ENCODE measurements at regions not wholly inside any gene's neighbourhood (a gene's known extent, or its start where the extent isn't known, plus 50 kb on each side); places are given as distances from the start of the nearest gene placed in this dataset.
"Not testable (repeated sequence)": the region's sequence is repeated elsewhere in the genome, so short reads cannot be mapped to it uniquely, and the experiment has no call there.

DNA sequence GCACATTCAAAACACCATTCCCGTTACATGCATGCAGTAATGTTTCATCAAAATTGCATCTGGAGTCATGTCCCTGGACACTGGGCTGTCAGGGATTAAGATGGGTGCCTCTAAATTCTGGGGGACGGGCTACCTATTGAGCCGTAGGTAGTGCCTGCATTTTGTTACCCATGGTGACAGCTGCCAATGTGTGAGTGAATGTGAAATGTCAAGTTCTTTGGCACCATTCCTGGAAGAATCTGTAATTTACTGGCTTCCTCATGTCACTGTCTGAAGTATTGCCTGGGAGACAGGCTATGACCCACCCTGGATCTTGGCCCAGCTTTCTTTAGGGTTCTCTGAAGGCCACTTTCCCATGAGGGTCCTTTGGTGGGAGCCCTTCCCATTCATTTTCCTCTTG, 266.1 kb downstream of the TSHZ3 start:
- no peak for DNase-seq

DNA sequence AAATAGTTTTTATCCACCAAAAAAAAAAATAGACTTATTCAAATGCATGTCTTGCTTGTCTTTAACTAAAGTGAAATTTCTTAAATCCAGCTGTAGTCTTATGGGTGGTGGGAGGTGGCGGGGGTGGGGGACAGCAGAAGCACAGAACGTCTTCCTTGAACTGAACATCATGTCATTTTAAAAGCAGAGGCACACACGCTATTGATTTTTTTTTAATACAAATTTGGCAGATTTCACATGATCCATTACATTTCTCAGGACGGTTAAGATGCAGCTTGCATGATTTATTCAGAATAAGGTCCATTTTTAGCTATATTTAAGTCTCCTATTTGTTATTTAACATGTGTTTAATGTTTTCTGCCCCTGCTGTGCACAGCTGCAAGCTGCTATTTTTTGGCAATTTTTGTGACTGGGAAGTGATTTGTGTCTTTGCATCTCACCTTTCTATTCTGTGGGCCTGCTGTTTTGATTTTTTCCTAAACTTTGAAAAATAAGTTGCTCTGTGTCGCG, 274.0 kb downstream of the TSHZ3 start:
- no peak for DNase-seq

DNA sequence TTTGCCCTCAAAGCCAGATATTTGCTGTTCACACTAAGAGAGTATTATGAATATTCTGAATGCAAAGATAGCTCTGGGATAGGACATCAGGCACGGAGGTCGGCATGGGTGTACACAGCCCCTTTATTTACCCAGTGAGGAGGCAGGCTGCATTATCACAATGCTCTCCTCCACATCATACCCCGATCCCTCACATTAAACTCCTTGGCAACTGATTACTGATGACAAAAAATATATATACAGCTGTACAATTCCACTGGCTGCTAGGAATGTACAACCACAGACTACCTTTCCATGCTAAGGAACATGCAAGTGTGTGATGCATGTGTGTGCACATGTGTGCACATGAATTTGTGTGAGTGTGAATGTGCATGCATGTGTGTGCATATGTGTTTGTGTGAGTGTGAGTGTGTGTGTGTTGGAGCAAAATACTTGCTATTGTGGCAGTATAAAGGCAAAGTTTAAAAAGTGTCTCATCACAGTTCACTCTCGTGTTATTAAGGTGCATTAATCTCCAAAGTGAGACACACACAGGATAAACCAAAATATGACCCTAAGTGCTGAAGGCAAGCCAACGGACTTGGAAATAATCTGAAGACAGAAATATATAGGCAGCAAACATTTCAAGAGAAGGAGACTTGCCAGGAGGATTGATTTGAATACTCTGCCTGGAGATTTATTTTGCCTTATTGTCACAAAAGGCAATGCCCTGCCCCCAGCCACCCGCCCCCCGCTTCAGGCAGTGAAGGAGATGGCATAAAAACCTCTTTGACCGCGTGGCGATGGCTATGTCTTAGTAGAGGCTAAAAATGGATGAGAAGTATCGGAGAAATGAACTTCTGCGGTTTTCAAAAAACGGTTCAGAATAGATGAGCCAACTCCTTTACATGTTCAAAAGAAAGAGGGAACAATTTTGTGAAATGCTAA, 274.8 kb downstream of the TSHZ3 start:
- DNase-seq = no peak

DNA sequence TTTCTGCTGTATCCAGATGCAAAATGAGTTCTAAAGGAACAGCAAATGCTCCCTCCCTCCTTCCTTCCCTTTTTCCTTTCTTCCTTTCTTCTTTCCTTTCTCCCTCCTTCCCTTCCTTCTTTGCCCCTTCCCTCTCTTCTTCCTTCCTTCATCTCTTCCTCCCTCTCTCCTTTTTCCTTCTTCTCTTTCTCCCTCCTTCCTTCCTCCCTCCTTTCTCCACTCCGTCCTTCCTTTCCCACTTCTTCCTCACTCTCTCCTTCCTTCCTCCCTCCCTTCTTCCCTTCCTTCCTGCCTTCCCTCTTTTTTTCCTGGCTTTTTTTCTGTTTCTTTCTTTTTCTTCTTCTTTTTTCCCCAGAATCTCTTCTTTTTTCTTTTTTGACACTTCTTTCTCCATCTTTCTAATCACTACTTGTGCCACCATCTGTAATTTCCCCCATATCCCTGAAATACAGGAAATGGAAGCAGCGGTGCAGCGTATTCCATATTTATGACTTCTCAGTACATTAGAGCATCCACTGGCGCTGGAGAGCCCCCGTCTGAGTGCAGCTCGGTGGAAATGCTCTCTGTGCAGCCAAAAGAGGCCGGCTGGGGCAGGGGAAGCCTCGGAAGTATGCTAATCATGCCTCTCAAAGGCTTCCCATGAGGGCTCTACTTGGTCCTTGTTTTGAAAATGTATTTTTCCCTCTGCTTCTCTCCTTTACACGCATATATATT, 275.6 kb downstream of the TSHZ3 start:
- DNase-seq = no peak

DNA sequence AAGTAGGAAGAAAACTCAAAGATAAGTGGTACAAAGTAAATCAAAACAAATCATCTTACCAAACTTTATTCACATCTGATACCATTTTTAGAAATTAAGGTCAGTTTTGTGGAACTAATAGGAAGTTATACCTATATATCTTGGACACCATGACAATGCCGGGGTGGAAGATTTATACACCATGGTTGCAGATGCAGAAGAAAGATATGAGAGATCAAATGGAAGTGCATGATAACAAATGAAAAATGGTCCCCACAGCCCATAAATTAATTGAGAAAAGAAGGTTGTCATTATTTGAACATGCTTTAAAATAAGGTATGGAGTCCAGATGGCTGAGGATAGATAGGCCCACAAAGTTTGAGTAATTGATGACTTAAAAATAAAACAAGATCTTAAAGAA, 276.8 kb downstream of the TSHZ3 start:
- no peak for DNase-seq

DNA sequence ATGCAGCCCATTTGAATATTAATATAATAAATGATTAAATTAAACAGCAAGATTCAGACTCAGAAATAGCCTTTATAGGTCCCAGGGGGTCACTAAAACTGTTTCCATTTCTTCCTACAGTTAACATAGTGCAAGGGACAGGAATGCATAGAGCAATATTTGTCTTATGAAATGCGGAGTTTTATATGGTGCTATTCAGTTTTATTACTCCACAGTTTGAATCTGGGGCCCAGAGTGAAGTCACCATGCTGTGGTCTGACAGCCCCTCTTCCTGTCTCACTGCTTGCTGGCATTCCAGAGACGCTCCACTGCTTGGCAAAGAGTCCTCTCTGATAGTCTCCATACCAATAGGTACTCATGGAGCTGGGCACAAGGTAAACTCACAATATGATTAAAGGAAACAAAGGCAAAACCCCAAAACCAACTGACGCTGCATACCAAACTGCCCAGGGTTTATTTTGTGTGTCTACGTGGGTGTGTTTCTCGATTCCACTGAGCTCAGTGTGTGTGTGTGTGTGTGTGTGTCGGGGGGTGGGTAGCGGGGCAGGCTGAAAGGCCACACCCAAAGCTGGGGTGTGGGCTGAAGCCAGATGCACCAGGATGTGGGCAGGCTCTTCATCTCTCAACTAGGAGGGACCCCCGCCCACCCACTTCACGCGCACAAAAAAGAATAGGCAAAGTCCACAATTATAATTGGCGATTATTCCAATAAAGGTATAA, 277.9 kb downstream of the TSHZ3 start:
- DNase-seq = no peak

DNA sequence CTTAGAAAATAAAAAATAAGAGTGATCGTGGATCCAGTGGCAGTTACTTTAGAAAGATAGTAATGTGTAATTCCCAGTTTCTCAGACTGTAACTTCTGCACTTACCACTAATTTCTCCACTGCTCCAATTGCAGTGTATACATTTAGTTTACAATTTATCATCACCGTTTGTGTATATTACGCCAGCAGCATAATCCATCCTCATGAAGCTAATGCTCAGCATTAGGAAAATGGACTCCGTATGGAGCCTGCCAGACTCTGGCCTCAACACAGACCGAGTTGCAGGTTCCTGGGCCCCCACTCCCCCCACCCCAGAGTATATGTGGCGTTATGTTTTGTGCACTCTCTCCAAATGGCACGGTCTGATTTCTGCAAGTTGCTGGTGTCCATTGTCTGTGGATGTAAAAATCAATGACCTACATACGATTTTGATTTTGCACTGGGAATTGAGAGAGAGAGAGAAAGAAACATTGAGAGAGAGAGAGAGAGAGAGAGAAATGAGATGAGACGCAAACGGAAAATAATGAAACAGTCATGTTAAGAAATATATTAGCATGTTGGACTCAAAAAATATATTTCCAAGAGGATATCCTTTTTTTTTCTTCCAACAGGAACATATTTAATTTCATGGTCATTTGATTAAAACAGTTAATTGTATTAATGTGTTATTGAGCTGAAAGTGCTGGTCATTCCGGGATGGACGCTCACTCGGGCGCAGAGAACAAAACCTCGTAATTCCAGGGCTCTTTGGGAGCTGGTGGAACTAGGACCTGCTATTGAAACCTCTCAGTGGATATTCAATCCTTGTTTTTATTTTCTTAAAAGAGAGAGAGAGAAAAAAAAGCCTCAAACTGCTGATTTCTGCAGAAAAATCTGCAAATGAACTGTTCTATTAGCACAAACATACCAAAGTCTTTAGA, 278.8 kb downstream of the TSHZ3 start:
- DNase-seq = no peak

DNA sequence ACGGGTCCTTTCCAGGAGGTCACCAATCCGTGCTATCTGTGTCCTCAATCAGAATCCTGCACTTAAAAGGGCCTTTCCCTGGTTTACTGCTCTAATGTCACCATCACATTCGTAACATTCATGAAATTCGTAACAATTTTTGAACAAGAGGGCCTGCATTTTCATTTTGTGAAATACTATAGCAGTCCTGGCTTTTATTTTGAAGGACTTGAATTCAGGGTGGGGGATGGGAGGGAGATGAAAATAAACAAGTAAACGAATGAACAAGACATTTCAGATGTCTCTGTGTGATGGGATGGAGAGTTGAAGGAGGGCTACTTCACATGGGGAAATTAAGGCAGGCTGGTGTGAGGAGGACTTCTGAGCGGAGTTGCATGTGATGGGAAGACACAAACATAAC, 281.0 kb downstream of the TSHZ3 start:
- no peak for DNase-seq

DNA sequence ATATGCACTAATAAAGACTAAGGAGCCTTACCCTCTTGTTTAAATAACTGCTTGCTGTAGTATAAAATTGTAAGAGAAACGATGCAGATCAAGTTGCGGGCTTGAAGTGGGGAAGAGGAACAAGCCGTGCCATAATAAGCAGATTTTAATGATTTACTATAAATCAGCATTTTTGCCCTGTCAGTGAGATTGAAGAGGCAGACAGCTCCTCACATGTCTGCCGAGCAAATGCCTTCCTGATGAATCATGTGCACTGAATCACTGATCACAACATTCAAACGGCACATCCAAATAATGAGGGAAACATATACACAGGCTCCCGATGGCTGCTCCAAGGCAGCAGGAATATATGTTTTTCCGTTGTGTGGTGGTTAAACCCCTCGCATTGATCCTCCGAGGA, 282.9 kb downstream of the TSHZ3 start:
- DNase-seq = no peak

DNA sequence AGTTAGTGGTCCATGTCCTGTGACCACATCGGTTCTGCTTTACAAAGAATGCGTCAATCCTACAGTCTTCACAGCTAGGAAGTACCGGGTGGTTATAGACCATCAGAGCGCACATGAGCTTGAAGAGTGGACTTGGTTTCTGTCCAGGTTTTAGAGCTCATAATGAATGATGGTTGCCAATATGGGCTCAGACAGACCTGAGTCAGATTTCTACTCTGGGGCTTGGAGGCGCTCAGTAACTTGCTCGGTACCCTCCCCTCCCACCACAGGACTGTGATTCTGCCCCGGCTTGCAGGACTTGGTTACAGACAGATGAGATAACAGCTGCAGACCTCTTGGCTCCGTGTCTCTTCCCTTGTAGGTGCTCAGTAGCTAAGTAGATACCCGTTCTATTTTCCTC, 284.7 kb downstream of the TSHZ3 start:
- DNase-seq = no peak

DNA sequence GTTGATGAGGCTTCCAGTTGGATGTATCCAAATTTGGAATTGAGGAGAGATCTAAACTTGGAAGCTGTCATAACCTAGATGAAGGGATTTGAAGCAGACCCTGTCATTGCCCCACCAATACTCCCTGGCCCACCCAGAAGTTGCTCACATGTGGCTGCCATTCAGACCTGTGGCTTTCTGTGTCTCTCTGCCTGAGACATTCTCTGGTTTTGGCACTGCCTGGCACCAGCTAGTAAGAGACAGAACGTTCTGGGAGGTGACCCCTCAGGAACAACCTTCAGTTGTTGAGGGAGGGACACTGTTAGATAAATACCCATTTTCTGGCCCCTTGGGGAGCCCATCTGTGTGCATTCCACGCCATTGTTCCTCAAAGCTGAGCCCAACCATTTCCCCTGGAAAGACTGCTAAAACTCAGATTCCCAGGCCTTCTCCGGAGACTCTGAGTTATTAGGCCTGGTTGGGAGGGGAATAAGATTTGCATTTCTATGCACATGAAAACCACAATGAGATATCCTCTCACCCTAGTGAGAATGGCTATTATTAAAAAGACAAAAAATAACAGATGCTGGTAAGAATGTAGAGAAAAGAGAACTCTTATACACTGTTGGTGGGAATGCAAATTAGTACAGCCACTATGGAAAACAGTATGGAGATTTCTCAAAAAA, 290.4 kb downstream of the TSHZ3 start:
- DNase-seq = no peak

DNA sequence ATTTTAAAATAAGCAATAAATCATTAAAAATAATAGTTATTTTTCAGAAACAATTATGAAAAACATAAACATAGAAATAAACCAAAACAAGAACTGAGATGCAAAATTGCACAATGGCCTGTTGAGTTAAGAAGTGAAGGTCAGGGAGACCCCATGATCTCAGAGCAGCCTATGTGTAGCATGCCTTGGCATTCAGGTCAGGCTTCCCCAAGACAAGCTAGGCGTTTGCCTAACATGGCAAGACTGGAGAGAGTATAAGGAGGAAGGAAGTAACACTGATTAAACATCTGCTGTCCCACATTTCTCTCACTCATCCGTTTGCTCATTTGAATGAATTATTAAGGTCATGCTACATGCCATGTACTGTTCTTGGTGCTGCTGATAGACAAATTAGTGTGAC, 291.8 kb downstream of the TSHZ3 start:
- no peak for DNase-seq

DNA sequence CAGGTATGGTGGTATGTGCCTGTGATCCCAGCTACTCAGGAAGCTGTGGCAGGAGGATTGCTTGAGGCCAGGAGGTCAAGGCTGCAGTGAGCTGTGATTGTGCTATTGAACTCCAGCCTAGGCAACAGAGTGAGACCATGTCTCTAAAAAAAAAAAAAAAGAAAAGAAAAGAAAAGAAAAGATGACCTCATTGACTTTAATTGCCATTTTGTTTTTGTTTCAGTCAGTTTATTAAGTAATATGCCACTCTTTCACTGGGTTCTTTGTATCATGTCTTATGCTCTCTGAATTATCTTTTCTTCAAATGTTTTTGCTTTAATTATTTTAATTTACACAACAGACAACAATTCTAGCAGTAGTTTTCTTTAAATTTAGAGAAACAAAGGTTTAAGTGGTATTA, 293.8 kb downstream of the TSHZ3 start:
- DNase-seq = no peak

DNA sequence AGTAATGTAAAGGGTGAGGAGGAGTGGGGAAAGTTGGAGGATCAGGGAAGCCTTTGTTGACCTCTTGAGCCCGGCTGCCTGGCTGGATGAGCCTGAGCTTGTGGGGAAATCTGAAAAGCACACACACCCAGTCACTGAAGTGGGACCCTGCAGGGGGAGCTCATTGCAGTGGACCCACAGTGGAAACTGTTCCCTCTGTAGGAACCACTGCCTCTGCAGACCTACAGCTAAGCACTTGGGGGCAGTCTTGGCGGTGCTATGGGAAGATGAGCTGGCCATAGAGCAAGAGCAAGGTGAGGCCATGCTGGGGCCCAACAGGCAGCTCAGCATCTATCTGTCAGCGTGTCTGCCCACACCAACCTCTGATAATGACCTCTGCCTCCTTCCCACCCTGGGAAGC, 294.8 kb downstream of the TSHZ3 start:
- no peak for DNase-seq

DNA sequence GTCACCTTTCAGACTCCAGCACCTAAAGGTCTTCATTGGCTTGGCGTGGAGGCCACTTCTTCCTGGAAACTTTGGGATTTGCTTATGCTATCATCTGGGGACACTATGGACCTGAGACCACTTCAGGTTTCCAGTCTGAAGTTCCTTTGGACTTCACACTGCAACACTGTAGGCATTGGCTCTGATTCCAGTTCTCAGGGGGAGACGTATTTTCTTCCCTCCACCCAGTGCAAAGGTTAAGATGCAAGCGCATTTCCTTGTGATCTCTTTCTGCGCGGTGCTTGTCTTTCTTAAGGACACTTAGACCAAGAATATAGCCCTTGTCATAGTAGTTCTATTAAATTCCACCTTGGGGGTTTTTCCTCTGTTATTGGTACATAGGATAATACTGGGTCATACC, 299.8 kb downstream of the TSHZ3 start:
- DNase-seq = no peak

DNA sequence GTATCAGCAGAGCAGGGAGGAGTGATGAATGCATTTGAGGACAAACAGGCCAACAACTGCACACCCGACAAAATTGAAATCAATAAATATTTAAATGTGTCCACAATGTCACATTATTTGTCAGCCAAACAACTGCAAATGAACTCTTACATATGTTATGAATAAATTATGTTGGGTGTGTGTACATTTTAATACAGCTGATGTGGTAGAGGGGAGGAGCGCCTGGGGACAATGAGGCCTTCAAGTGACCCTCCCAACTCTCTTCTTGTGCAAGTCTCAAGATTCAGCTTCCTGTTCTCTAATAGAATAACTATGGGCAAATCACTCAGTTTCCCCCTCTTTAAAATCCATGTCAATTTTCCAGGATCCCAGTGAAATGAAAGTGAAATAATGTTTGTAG, 303.2 kb downstream of the TSHZ3 start:
- DNase-seq = no peak

DNA sequence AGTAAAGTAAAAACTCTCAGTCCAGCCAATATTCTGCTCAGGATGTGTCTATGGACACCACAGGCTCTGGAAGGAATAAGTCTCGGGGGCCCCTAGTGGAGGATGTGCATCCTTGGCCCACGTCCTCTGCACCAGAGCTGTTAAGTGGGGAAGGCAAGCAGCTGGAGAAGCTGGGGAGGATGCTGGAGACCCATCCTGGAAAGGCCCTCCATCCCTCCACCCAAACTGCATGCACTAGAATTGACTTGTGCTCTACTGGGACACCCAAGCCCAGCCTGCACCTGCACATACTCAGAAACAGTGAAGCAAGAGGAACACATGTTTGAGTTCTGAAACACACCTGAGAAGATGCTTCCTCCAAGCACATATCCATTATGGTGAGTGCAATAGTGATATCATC, 307.8 kb downstream of the TSHZ3 start:
- no peak for DNase-seq

DNA sequence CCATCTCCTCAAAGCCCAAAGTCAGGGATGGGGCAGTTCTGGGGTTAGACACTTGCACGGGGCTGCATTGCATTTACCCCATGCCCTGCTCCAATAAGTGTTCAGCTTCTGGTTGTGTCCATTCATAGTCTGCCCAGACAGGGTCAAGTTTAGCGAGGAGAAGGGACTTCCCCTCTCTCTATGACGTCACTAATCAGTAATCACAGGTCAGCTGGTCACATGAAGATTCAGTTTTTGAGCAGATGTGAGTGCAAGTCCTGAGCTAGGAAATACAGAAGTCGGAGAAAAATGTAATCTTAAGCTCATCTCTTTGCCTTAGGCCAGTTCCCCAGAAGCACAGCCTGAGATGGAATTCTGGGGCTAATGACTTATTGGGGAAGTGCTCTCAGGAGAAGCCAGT, 310.1 kb downstream of the TSHZ3 start:
- DNase-seq = no peak

DNA sequence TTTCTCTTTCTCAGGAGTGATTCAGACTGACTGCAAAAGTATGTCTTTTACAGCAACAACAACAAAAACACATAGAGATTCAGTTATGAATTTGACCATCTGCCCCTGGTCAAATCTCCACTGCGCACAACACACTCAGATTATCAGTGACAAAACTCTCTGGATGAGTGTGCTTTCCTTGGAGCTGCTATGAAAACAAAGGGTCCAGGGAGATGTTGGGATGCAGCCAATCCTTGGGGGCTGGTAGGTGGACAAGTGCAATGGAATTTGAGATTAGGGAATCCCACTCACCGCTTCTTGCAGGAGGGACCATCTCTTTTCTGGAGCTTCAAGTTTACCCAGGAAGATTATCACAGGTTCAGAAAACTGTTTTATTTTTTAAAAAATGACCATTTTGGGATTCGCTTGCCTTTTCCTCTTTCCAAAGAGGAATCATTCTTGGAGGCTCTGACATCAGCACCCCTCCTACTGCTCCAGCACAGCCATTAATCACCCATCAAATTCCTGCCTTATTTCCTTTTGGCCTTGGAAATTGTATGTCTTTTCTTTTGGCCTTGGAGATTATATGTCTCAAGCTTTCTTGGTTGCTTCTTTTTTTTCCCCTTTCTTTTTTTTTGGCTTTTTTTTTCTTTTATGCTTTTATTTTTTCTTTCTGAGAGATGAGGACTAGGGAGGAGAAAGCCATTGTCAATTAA, 311.8 kb downstream of the TSHZ3 start:
- no peak for DNase-seq

DNA sequence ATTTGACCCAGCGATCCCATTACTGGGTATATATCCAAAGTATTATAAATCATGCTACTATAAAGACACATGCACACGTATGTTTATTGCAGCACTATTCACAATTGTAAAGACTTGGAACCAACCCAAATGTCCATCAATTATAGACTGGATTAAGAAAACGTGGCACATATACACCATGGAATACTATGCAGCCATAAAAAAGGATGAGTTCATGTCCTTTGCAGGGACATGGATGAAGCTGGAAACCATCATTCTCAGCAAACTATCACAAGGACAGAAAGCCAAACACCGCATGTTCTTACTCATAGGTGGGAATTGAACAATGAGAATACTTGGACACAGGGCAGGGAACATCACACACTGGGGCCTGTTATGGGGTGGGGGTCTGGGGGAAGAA, 317.8 kb downstream of the TSHZ3 start:
- DNase-seq = not testable (repeated sequence)

DNA sequence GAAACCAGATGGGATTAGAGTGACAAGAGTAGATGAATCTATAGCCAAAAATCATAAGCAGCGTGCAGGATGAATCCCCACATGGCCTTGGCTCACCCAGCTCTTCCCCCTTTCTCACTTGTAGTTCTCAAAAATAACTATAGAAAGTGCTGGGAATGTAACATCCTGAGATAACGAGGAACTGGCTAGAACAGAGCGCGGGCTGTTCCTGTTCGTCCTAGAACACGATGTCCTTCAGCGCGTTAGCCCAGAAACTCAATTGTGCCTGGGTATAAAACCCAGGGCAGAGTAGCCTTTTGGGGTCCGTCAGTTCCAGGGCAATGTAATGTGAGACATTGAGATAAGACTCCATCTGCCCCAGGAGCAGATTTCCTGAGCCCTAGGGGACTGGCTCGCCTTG, 326.2 kb downstream of the TSHZ3 start:
- DNase-seq = no peak
